Right lobe of liver (tissue), 6 donors: ENCODE measurements at regions not wholly inside any gene's neighbourhood (a gene's known extent, or its start where the extent isn't known, plus 50 kb on each side); places are given as distances from the start of the nearest gene placed in this dataset.

Experiments used
- ATAC-seq, 4 donors: fragments of 200-7000 bp; cut with Tn5 transposase; one replicate each; pipeline ENCODE4 v1.9.1; 2020; ENCODE audit warnings: mild to moderate bottlenecking in 4 of 4, moderate library complexity in 4 of 4
- DNase-seq, 3 donors: peaks; one replicate each; pipeline ENCODE4 v3.0.0-alpha.2; 2020
- H3K27ac ChIP-seq, 3 donors: fragments of 200-600 bp; one replicate each; pipeline ENCODE4 v1.8.0; 2022
- H3K27me3 ChIP-seq, 2 donors: fragments of 200-600 bp; one replicate each; pipeline ENCODE4 v1.8.0; 2022
- H3K36me3 ChIP-seq, 4 donors: fragments of 200-600 bp; sonication (generic) in 1 of 4; one replicate each; pipeline versions ENCODE4 v1.5.1 to v1.8.0; 2017 to 2022; ENCODE audit warnings: control low read depth in 1 of 4
- H3K4me1 ChIP-seq, 4 donors: fragments of 200-600 bp; sonication (generic) in 1 of 4; one replicate each; pipeline versions ENCODE4 v1.5.1 to v1.8.0; 2017 to 2022; ENCODE audit warnings: control low read depth in 1 of 4
- H3K4me3 ChIP-seq, 3 donors: fragments of 200-600 bp; one replicate each; pipeline ENCODE4 v1.8.0; 2022
- H3K9me3 ChIP-seq, 4 donors: fragments of 200-600 bp; sonication (generic) in 1 of 4; one replicate each; pipeline versions ENCODE4 v1.5.1 to v1.8.0; 2017 to 2022; ENCODE audit warnings: control low read depth in 1 of 4
- POLR2A ChIP-seq: fragments of 450-650 bp; IDR thresholded peaks from one replicate; pipeline ENCODE4 v1.6.1; 2017; ENCODE audit warnings: antibody characterized with exemption, mild to moderate bottlenecking
- WGBS: methylation state at CpG from one replicate; pipeline ENCODE4 v1.1.6; 2018; ENCODE audit warnings: low coverage, low lambda C conversion rate; ENCODE audit not compliant: insufficient coverage; ENCODE audit errors: missing lambda C conversion rate; 5-methylcytosine and 5-hydroxymethylcytosine counted together
- intact Hi-C, 2 donors: fragments of 100-400 bp; cut with DNase I; formaldehyde crosslinking; loops; one replicate each; pipeline versions ENCODE4 v1.11.2 to v1.14.1; 2022
- TF ChIP-seq, protein P1 (sequence below), 4 donors: fragments of 200-600 bp in 3 of 4; fragments of 450-650 bp in 1 of 4; IDR thresholded peaks; one replicate each; pipeline versions ENCODE4 v1.5.1 to v1.8.0; 2016 to 2022; ENCODE audit warnings: antibody characterized with exemption in 4 of 4, mild to moderate bottlenecking in 2 of 4
- donor health status: DM: no; HTN: yes; CAD: no.
- donor health status: DM: no; HTN: no; CAD: no.
- donor health status: DM: no; HTN: no; CAD: no.
- donor health status: DM: no; HTN: yes; CAD: no.
- donor health status: DM: no; HTN: yes; CAD: no.

DNA sequence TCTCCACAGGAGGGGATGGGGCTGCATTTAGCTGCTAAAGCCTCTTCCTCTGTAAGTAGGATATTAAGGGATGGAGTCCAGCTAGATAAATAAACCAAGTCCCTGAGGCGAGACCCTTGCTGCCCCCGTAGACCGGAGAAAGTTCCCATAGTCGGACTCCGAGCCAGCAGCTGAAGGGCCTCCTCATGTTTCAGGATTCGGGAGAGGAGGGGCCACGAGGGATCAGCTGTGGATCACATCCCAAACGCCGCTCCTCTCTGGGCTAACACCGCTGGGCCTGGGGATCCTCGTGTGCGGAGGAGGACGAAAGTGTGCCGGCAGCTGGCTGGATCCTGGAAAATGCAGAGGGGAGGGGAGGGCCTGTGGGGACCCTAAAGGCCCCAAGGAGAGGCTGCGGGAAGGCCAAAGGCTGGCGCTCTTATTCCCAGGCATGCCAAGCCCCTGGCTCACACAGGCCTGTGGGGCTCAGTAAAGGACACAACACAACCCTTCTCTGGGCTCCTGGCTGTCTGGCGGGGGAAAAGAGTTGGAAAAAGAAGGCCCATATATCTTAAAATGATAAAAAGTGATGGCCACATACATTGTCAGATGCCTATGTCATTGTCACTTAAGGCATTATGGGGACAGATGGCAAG, 82.5 kb upstream of the TMEM72 start:
- Histone ChIP-seq H3K9me3 (no peaks in the 10 kb centered on the region), H3K36me3 (no peaks in the 10 kb centered on the region), H3K27ac (no peak overlapping the region), H3K4me3 (no peak overlapping the region), H3K27me3 (no peaks in the 10 kb centered on the region), H3K4me1 (no peaks in the 10 kb centered on the region)
- intact Hi-C loops, result no loop called here
- WGBS, result 75% methylated on average over 13 of the region's 17 CpGs
- TF ChIP-seq POLR2A, result no peak
- TF ChIP-seq, protein P1, sequence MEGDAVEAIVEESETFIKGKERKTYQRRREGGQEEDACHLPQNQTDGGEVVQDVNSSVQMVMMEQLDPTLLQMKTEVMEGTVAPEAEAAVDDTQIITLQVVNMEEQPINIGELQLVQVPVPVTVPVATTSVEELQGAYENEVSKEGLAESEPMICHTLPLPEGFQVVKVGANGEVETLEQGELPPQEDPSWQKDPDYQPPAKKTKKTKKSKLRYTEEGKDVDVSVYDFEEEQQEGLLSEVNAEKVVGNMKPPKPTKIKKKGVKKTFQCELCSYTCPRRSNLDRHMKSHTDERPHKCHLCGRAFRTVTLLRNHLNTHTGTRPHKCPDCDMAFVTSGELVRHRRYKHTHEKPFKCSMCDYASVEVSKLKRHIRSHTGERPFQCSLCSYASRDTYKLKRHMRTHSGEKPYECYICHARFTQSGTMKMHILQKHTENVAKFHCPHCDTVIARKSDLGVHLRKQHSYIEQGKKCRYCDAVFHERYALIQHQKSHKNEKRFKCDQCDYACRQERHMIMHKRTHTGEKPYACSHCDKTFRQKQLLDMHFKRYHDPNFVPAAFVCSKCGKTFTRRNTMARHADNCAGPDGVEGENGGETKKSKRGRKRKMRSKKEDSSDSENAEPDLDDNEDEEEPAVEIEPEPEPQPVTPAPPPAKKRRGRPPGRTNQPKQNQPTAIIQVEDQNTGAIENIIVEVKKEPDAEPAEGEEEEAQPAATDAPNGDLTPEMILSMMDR (IDR thresholded peaks at IDR 0.05), result no peak
- ATAC-seq, result peak in 1 of 4 donors; percentile 36
- no peak for DNase-seq

DNA sequence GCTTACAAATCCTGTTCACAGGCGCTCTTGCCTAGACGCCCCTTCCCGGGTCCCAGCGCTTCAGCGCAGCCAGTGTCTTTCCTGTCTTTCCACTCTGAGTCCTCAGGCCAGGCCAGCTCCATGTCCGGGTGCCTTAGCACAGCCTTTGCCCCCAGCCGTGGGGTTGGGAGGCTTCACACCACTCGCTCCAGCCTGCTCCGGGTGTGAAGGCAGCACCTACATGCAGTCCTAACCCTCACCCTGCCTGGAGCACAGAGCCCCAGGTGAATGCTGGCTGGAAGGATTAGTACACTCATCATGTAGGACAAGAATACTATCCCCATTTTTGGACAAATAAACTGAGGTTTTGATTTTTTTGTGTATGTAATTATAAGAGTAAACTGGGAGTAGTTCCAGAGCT, 81.7 kb upstream of the TMEM72 start:
- no peak for DNase-seq
- H3K36me3 ChIP-seq, result no peaks in the 10 kb centered on the region
- no peaks in the 10 kb centered on the region for H3K27me3 ChIP-seq
- 67% methylated on average over 1 of the region's 9 CpGs for WGBS
- no peak overlapping the region for H3K4me3 ChIP-seq
- no peak overlapping the region for H3K27ac ChIP-seq
- no peaks in the 10 kb centered on the region for H3K9me3 ChIP-seq
- no peak for ATAC-seq
- H3K4me1 ChIP-seq, result no peaks in the 10 kb centered on the region
- intact Hi-C loops, result no loop called here
- TF ChIP-seq, protein P1 (IDR thresholded peaks at IDR 0.05), result no peak
- TF ChIP-seq POLR2A, result no peak

DNA sequence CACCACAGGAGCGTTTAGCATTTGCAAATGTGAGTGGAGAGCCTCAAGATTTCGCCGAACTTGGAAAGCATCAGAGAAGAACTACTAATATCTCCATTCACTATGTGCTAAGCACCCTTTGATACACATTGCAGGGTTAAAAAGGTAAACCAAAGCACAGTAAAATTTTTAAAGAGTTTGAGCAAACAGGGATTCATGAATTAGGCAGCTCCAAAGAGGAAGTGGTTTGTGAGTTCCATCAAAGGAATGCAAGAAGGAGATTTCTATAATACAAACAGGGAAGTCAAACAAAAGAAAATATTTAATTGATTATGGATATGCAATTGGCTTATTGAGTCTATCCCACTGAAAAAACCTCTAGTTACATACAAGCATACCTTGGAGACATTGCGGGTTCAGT, 81.1 kb upstream of the TMEM72 start:
- no peaks in the 10 kb centered on the region for H3K27me3 ChIP-seq
- H3K27ac ChIP-seq, result no peak overlapping the region
- DNase-seq, result no peak
- TF ChIP-seq, protein P1 (IDR thresholded peaks at IDR 0.05), result no peak
- no peak for TF ChIP-seq POLR2A
- no peaks in the 10 kb centered on the region for H3K4me1 ChIP-seq
- no peaks in the 10 kb centered on the region for H3K9me3 ChIP-seq
- H3K4me3 ChIP-seq, result no peak overlapping the region
- 70% methylated on average over 4 of the region's 4 CpGs for WGBS
- no peak for ATAC-seq
- intact Hi-C loops, result no loop called here
- no peaks in the 10 kb centered on the region for H3K36me3 ChIP-seq

DNA sequence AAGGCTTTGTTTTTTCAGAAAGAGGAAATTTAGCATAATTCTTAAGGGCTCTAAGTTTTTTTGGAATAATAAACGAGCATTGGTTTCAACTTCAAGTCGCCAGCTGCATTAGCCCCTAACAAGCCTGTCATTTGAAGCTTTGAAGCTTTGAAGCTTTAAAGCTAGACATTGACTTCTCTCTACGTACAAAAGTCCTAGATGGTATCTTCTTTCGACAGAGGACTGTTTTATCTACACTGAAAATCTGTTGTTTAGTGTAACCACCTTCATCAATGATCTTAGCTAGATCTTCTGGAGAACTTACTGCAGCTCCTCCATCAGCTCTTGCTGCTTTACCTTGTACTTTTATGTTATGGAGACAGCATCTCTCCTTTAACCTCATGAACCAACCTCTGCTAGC, 79.6 kb upstream of the TMEM72 start:
- TF ChIP-seq POLR2A, result no peak
- TF ChIP-seq, protein P1 (IDR thresholded peaks at IDR 0.05), result no peak
- WGBS, result 47% methylated on average over 4 of the region's 4 CpGs
- no peak for DNase-seq
- Histone ChIP-seq H3K9me3 (no peaks in the 10 kb centered on the region), H3K36me3 (no peaks in the 10 kb centered on the region), H3K27ac (no peak overlapping the region), H3K4me3 (no peak overlapping the region), H3K27me3 (no peaks in the 10 kb centered on the region), H3K4me1 (no peaks in the 10 kb centered on the region)
- intact Hi-C loops, result no loop called here
- ATAC-seq, result no peak
